SHP77 treated with DMSO at 0.1 percent for 48 hours (cell line): ENCODE measurements at regions not wholly inside any gene's neighbourhood (a gene's known extent, or its start where the extent isn't known, plus 50 kb on each side); places are given as distances from the start of the nearest gene placed in this dataset.

ENCODE experiments used
- DNase-seq: peaks from one replicate; lab custom pipeline; 2025; lab: John Stamatoyannopoulos, UW

GRCh38 chr1:13970631-13971247 lies 270.8 kb downstream of the PRDM2 start:
- DNase-seq: no peak

GRCh38 chr1:13976485-13976884 lies 276.5 kb downstream of the PRDM2 start:
- DNase-seq: no peak

DNA sequence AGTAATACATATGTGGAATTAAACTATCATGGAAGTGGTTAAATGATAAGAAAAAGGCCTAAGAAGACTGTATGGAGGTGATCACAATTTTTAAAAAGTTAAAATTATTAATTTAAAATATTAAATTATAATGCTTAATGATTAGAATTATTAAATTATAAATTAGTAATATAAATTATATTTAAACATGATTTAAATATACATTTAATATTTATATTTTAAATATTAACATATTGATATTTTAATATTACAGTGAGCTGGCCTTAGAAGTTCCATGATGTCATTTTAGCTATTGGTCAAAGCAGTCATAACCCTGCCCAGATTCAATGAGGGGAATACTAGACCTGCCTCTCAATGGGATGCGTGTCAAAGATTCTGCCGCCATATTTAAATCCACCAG lies 281.2 kb downstream of the PRDM2 start:
- DNase-seq: no peak

DNA sequence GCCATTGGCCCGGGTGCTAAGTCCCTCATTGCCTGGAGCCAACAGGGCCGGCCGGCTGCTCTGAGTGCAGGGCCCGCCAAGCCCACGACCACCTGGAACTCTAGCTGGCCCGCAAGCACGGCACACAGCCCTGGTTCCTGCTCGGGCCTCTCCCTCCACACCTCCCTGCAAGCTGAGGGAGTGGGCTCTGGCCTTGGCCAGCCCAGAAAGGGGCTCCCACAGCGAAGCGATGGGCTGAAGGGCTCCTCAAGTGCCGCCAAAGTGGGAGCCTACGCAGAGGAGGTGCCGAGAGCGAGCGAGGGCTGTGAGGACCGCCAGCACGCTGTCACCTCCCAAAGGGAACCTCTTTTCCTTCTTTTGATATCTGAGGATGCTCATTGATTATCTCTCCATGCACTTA lies 283.4 kb downstream of the PRDM2 start:
- DNase-seq: no peak

DNA sequence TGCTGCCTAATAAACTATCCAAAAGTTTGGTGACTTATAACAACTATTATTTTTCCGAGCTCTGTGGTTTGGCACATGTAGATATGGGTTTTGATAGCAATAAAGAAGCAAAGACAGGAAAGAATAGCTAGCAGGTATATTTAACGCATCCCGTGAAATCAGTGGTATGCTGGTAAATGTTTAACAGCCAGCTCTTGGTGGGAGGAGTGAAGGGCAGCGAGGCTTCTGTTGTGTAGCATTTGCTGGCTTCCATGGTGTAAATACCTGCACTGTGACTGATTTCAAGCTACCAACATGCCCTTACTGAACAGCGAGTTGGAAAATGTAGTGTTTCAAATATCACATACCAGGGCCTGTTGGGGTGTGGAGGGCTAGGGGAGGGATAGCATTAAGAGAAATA lies 291.0 kb downstream of the PRDM2 start:
- no peak for DNase-seq

DNA sequence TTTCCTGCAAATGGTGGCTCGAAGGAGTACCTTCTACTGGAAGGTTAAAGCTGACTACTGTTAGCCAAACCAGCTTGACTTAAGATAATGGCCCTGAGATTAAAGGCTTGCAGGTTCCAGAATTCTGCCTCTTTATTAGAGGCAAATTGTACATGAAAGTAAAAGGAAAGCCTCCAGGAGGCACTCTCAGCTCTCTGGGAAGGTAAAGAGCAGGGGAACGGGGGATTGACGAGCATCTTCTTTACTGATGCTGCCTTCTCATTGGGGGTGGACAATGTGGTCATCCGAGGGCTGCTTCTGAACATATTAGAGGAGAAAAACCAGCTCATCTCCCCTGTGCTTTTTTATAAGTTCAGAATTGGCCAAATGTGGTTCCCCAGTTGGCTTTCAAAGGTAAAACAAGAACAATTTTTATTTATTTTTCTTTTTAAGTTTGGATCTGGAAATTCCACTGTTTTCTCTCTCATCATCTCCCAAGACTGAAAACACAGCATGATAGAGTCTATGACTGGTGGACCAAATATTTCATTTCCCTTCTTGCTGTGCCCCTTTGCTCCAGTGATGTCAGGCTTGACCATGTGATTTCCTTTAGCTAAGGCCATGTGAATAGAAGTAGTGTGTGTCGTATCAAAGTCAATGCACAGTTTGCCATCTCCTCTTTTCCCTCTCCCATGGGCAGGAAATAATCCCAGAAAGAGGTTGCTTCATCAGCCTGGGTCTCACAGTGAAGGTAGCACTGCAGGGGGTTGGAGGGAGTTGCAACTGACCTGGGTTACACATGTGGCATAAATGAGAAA lies 292.7 kb downstream of the PRDM2 start:
- DNase-seq: no peak

DNA sequence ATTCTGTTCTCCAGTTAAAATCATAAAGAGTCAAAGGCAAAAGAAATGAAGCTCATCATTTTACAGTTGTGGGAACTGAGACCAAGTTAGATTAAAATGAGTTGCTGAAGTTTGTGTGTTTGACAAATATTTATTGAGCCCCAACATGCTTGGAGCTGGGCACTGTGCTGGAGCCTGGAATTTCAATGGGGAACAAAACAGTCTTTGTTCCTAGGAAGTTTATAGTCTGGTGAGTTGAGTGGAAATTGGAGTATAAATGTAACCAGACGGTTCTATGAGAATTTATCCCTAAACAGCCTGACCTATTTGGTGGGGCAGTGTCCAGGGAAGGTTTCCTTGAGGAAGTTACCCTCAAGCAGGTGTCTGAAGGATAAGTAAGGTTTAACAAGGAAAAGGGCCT lies 294.4 kb downstream of the PRDM2 start:
- no peak for DNase-seq

GRCh38 chr1:13996334-13996733 lies 296.3 kb downstream of the PRDM2 start:
- DNase-seq: no peak

DNA sequence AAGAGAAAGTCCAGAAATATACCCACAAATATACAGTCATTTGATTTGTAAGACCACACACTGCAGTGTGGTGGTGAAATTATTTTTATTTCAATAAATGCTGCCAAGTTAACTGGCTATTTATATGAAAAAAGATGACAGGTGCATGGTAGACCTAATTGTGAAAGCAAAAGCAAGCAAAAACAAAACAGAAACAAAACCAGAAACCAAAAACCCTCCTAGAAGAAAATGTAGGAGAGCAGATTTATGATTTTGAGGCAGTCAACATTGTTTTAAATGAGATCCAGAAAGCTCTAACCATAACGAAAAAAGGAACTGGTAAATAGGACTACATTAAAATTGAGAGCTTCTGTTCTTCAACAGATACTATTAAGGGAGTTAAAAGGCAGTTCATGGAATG lies 303.6 kb downstream of the PRDM2 start:
- DNase-seq: no peak

DNA sequence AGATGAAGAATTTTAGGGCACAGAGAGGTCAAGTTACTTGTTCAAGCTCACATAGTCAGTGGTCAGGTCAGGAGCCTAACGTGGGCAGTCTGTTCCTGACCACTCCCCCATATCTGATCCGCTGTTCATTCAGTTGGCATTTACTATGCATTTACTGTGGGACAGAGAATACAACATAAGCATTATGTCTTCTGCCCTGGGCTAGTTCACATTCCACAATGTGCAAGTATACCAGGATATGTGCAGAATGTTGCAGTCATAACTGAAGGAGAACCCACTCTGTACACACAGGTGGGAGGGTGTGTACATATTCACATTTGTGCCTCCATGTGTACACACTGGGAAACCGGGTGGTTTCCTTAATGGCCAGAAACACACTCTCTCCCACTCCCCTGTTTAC lies 309.6 kb downstream of the PRDM2 start:
- no peak for DNase-seq

DNA sequence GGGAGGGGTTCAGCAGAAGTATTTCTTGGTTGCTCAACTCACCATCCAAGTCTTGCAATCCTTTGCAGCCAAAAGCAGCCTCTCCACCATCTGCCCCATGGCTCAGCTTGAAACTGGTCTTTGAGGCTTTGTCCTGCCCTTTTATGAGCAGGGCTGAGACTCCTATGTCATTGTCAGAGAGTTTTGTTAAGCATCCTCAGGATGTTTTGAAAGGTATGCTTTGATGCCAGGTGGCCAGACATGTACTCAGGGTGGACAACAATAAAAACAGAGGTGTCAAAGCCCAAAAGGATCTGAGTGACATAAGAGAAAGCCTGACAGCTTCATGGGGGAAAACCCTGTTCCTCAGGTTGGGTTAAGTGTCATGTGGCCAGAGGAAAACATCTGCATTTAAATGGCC lies 310.5 kb downstream of the PRDM2 start:
- no peak for DNase-seq

GRCh38 chr1:14011132-14011531 lies 311.1 kb downstream of the PRDM2 start:
- no peak for DNase-seq

DNA sequence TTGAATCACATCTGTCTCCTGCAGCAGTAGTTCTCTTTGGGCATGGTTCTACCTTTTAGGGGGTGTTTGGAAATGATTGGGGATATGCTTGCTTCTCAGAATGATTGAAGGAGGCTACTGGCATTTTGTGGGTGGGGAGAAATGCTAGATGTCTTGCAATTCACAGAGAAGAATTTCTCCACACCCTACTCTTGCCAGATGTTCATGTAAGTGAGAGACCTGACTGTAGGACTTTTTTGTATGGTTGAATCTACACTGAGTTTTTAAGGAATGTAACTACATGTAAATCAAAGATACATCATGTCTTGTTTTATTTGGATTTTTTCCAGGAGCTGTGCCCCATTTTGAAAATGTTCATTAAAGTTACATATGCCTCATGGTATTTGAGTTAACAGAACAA lies 311.9 kb downstream of the PRDM2 start:
- no peak for DNase-seq

GRCh38 chr1:14014929-14015328 lies 314.9 kb downstream of the PRDM2 start:
- no peak for DNase-seq

GRCh38 chr1:14015917-14016316 lies 315.9 kb downstream of the PRDM2 start:
- DNase-seq: no peak

GRCh38 chr1:14017531-14017961 lies 317.6 kb downstream of the PRDM2 start:
- DNase-seq: no peak

GRCh38 chr1:14019461-14019860 lies 319.5 kb downstream of the PRDM2 start:
- DNase-seq: no peak

DNA sequence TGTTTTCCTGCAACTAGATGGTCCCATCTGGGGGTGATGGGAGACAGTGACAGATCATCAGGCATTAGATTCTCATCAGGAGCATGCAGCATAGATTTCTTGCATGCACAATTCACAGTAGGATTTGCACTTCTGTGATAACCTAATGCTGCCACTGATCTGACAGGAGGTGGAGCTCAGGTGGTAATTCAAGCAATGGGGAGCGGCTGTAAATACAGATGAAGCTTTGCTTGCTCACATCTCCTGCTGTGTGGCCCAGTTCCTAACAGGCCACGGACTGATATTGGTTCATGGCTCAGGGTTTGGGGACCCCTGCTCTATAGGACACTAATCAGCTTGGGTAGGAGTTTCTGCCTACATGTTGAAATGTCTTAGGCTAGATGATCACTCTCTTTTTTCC lies 320.0 kb downstream of the PRDM2 start:
- no peak for DNase-seq

- DNase-seq: no peak
These were observed 327.1 kb downstream of the PRDM2 start for GRCh38 chr1:14027099-14027498.

- DNase-seq: no peak
These were observed 331.5 kb downstream of the PRDM2 start for GRCh38 chr1:14031461-14031860.

- DNase-seq: no peak
These were observed 334.5 kb downstream of the PRDM2 start for GRCh38 chr1:14034506-14034905.

DNA sequence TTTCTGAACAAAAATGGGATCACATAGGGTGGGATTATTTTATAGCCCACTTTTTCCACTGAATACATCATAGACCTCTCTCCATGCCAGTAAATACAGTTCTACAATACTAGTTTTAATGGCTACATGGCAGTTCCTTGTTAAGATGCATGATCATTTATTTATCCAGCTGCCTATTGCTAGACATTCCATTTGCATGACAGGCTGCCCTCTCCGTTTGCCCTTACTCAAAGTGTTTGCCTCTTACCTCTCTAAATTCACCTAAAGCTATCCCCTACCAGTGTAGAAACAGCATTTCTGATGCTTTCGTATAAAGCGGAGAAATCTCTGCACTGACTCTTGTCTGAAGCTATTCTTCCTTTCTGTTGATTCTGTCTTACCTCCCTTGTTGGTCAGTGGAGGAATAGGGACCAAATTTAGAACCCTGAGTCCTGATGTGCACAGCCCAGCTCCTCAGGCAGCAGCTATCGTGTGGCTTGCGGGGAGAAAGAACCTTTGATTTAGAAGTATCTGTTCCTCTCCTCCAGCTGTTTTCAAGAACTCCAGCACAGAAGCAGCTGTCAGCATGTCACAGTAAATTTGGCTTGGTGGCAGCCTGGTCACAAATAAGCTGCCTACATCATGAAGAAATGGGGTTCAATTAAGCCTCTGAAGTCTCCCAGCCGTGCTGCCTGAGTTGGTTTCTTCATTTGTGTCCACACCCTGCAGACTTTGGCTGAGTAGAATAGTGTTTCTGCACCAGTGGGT lies 337.3 kb downstream of the PRDM2 start:
- DNase-seq: peak; percentile 41
